HG02970 (cell line): ENCODE measurements at regions not wholly inside any gene's neighbourhood (a gene's known extent, or its start where the extent isn't known, plus 50 kb on each side); places are given as distances from the start of the nearest gene placed in this dataset.
"Not testable (repeated sequence)": the region's sequence is repeated elsewhere in the genome, so short reads cannot be mapped to it uniquely, and the experiment has no call there.

Source experiments
- ATAC-seq: cut with Tn5 transposase; IDR thresholded peaks from one replicate; pipeline ENCODE4 v1.9.1; 2021; ENCODE audit warnings: mild to moderate bottlenecking, moderate library complexity, moderate number of reproducible peaks; ENCODE audit not compliant: unreplicated experiment, low FRiP score

DNA sequence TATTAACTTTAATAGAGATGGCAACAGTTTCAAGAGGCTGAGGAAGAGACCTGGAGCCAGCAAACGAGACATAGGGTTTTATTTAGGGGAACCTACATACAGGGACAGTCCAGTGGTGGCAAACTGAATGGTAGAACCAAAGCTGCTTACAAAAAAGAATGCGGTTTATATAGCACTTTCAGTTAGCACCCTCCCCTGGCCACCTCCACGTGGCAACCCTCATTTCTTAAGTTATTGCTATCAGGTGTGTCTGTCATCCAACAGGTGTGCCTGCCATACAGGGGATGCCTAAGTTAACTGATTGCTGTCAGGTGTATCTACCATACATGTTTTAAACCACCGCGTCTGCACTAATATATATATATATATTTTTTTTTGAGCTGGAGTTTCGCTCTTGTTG, 129.2 kb upstream of the DUSP10 start:
- ATAC-seq, result no peak

DNA sequence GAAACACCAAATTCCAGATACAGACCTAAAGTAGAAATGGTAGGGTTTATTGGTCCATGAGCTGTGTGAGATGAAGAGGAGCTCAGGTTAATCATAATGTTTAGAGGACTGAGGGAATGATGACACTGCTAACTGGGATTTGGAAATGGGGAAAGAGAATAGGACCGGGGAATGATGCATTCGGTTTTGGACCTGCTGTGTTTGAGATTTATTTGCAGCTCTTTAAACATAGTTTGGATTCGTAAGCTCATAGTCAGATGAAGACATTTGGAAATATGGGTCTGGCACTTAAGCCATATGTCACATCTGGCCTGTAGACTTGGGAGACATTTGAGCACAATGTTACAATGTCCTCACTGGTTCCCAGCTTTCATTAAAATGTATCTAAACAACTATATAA, 127.9 kb upstream of the DUSP10 start:
- ATAC-seq, result no peak

DNA sequence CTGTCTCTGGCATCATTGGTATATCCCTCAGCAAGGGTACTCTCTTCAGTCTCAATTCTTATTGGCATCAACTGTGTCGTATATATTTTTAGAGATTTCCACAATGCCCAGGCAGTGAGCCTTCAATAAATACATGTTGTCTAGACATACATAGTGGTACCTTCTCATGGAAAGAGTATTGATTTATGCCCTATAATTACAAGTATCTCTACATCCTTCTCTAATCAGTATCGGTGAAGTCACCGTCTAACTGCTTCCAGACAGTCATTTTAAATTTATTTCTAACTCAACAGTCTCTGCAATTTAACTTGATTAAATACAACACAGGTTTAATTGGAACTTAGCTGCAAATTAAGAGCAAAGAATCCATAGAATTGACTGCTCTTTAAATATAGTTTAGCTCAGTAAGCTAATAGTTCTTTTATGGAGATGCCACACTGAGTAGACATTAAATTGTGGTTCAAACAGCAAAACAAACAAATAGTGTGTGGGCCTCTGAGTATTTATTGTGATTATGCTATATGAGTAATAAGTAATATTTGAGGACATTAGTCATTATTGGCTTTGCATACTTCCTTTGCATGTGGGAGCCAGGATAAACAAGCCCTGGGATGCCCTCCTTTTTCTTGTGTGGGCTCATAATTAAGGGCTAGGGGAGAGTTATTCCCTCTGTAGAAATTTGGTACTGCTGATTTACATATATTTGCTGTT, 126.9 kb upstream of the DUSP10 start:
- no peak for ATAC-seq

DNA sequence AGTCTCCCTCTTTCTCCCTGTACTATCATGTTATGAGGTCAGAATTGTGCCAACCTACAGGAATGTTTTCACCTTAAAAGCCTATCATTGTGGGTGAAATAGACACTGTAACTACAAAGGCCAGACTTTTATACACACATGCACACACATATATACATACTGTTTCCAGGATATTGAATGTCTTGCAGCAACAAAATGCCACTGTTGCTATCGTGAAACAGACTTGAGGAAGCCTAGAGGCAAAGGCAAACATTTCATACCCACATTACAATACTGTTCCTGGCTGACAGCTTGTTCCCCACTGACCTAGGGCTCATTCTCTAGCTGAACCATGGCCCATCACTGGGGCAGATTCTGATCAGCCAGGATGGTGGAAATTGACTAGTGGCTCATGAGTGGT, 125.1 kb upstream of the DUSP10 start:
- no peak for ATAC-seq

DNA sequence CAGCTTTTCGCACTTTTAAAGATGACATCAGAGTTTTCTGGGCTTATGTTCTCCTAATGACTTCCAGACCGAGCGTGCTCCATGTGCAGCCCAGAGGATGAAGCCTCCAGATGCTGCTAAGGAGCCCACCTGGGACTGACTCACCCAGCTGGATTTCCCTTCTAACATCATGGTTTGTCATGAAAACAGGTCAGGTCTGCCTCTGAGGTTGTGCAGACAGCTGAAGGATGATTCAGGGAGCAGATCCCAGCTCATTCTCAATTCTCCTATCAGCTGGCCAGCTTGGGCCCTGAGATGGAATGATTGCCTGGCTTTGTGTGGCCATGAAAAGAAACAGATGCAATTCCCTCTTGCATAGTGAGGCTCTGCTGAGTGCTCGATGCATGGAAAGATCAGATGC, 123.9 kb upstream of the DUSP10 start:
- ATAC-seq, result no peak

DNA sequence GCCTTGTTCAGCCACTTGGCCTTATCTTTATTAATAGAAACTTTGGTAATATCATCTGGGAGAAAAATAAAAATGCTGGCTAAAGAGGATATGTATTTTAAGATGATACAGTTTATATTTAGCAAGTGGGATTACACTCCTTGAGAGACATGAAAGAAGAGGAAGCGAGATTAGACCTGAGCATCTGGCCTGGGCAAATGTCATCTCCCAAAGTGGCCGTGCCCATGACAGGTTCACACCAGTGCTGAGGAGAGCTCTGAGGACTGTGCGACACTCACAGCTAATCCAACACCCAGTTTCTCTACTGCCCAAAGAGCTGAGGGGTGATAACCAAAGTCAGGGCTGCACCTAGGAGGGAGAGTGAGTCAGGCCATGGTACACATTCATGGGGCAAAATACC, 121.7 kb upstream of the DUSP10 start:
- no peak for ATAC-seq

DNA sequence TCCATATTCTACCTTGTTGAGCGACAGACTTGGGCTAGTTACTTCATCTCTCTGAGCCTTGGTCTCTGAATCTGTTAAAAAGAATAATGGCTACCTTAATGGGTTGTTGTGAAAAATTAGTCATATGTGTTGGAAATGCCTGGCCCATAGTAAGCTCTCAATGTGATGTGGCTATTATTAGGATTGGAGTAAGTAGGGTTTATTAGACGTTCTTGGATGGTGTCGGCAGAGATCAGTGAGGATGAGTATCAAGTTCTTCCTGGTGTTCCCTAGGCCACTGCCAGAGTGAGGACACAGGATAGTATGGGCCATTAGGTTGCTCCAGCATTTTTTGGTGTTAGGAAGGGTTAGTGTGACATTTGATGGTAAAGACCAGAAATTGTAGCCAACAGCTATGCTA, 121.1 kb upstream of the DUSP10 start:
- no peak for ATAC-seq

DNA sequence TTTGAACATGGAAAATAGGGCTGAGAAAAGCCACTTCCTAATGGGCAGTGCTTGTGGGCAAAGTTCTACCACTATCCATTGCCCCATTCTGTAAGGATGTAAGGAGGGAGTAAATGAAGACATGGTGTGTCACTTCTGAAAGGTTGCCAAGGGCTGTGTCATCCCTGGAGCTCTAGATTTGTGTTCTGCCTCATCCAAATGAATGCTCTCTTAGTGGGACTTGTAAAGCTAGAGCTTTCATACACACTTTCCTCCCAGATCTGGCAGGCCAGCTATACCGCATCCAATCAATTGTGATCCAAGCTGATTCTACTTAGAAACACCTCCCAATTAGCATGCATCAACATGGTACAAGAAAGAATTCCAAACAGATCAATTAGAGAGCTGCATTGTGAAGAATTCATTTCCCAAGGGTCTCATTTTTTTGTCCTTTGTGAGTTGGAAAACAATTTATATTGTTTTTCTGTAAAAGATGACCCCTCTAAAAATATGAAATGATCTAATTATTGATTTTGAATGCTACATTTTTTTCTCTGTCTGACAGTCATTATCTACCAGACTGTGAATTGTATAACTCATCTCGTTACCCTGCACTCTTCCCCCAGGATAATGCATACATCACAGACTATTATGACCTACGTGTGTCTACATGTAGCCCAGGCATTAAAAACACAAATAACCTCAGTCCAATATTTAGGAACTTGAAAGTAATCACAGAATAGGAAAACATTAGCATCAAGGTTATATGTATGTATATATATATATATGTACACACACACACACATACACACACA, 117.1 kb upstream of the DUSP10 start:
- no peak for ATAC-seq

DNA sequence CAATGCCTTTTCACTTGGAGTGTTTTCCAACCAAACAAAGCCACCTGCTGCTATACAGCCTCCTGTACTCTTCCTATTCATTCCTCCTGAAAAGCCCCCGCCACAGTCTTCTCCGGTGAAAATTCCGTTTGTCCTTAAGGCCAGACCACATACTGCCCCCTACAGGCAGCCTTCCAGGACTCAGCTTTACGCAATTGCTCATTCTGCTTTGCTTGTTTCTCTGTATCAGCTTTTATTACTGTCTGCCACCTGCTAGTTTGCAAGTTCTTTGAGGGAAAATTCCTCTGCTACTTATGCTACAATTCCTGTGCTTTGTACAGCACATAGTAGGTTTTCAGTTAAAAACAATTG, 115.2 kb upstream of the DUSP10 start:
- ATAC-seq, result not testable (repeated sequence)

DNA sequence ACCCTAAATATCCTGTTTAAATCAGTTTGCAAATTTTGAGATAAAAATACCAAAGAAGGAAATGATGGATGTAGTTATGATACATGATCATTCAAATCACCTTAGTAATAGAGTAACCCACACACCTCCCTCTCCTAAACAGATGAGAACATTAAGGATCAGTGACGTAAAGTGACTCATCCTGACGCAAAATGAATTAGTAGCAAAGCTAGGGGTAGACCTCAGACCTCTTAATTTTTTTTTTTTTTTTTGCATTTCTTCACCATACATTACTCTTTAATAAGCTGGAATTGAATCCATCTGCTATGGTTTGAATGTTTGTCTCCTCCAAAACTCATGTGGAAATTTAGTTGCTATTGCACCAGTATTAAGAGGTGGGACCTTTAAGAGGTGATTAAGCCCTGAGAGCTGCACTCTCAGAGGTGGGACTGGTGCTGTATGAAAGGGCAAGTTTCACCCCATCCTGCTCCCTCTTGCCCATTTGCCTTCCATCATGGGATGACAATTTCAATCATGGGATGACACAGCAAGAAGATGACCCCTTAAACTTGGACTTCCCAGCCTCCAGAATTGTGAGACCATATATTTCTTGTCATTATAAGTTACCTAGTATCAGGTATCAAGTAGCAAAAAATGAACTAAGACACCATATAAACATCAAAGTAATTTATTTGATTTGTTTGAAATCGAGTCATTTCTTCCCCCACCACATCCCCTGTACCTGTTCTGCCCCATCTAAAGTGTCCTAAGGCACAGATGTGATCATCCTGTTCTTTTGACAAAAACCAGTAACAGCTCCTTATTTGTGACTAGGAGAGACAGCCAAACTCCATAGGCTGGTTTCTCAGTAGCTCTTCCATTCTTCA, 114.6 kb upstream of the DUSP10 start:
- ATAC-seq, result no peak

DNA sequence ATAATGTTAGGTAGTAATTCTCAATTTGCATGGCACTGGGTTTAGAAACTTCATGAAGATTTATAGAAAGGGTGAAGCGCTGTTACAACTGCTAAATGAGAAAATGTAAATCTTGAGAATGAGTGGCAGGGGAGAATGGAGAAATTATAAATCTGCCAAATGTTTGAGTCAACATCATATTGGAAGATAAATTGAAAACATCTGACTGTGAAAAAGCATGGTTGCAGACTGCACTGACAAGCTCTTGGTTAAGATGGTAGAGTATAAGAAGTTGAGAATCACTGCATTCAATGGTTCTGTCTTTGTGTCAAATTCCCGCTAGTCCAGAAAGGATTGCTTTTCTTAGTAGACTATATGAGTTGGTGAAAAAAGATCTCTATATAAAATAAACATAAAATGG, 113.3 kb upstream of the DUSP10 start:
- no peak for ATAC-seq

DNA sequence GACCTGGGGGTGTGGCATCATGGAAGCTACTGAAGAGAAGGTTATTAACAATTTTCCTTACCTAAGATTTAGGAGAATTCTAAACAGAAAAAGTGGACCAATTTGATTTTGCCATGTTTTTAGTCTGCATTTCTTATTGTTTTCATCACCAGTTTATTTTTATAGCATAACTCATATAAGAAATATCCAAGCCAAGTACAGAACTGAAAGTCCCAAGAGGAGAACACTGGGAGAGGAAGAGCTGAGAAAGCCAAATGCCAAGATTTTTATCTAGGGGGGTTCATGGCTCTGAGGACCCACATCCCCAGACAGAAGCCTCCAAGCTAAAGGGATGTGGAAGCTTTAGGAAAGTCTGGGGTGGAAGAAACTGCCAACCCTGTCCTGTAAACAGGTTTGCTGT, 109.4 kb upstream of the DUSP10 start:
- no peak for ATAC-seq

DNA sequence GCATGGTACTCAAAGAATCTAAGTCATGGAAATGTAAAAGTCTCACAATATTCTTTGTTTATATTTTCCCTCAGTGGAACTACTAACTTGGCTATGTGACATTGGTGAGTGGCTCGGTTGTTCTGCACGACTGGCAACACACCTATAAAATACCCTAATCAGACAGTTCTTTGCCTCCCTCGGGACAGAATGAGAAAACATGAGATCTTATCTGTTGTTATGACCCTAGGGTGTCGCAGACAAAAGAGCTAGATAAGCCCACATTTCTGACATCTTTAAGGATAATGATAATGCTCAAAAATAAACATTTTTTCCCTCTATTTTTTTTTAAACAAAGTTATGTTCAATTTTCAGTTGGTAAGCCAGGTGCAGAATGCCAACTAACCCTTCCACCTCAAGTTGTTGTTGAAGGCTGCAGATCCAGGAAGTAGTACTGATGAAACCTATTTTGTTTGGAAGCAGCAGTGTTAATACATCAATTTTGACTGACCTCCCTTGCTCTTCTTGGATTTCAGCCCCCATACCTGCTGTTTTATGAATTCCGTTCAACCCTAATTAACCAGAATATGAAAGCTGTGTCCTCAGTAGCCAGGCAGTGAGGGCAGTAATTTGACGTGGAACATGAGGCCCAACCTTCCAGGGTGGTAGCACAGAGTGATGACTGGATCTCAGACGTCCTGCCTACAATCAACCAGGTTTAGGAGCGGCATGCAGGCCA, 108.7 kb upstream of the DUSP10 start:
- ATAC-seq, result no peak

DNA sequence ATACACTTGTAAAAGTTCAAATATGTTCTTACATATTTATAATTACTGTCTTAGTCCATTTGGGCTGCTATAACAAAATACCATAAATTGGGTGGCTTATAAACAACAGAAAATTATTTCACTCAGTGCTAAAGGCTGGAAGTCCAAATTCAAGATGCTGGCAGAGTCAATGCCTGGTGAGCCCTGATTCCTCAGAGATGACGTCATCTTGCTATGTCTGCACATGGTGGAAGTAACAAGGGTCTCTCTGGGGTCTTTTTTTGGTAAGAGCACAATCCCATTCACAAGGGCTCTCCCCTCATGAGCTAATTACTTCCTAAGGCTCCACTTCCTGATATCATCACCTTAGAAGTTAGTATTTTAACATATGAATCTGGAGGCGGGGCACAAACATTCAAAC, 108.0 kb upstream of the DUSP10 start:
- no peak for ATAC-seq

DNA sequence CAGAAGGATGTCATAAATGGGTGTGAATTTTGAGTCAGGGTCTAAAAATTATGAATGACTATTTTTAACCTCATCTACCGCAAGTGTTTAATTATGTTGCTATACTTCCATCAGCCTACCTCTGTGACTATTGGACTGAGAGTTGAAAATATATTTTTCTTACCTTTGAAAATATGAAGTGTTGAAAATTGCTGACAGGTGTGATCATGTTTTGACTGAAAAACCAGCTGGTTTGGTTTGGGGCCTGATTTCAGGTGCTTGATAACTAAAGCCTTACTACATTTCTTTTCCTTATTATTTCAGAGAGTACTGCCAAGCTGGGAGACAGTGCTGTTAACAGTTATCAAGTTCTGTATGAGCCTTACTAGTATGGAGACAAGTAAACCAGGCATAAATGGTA, 107.2 kb upstream of the DUSP10 start:
- no peak for ATAC-seq

DNA sequence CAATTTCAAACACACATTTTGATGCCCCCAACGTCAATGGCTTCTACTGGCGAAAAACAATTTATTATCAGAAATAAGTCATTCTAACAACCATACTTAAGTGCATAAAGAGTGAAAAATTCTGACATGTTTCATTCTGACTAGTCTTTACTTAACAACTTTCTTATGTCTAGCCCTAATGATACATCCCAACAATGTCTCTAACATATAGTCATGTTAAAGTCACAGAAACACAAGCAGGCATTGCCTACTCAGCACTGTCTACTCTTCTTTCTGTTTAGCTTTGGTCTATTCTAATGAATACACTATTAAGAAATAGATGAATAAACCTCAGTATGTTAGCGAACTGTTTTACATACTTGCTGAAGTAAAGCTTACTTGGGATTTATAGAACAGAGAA, 105.8 kb upstream of the DUSP10 start:
- ATAC-seq, result no peak

DNA sequence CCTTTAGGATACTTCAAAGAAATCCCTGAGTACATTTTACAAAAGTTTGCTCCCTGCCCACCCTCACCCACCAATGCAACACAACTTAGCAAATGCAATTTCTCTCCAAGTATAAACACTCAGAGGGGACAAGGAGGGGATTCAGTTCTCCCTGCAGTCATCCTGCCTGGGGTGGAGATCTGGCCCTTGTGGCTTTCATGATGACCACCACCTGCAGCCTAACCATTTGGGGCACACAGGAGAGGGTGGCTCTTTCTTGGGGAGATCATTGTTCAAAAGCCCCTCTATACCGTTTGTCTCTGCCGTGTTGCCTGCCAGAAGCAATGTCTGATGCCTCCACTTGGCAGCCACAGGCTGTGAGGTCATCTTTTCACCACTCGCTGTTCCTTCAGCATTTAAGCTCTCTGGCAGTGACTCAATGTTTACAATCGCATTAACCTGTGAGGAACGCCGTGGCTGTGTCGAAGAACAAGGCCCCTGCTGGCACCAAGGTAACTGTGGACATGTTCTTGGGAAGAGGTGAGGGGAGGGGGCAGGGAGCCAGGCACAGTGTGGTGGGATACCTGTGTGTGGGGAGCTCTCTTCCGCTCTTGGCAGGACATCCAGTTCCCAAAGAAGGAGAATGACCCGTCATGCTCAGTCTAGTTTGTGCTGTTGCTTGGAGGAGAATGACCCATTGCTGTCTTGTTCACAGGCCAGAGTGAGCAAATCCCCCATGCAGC, 103.9 kb upstream of the DUSP10 start:
- ATAC-seq, result no peak

DNA sequence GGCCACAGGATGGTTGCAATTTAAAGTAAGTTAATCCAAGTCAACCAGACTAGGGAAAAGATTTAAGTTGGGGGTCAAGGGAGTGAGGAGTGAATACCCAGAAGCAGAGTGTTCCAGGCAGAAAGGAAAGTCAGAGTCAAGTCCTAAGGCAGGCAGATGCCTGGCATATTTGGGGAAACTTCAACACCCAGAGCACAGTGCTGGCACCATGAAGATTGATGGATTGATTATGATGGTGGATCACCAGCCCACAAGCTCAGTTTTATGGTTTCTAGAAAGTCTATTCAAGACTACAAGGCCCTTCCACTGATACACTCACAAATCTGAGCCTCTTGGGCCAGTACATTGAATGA, 100.1 kb upstream of the DUSP10 start:
- no peak for ATAC-seq

DNA sequence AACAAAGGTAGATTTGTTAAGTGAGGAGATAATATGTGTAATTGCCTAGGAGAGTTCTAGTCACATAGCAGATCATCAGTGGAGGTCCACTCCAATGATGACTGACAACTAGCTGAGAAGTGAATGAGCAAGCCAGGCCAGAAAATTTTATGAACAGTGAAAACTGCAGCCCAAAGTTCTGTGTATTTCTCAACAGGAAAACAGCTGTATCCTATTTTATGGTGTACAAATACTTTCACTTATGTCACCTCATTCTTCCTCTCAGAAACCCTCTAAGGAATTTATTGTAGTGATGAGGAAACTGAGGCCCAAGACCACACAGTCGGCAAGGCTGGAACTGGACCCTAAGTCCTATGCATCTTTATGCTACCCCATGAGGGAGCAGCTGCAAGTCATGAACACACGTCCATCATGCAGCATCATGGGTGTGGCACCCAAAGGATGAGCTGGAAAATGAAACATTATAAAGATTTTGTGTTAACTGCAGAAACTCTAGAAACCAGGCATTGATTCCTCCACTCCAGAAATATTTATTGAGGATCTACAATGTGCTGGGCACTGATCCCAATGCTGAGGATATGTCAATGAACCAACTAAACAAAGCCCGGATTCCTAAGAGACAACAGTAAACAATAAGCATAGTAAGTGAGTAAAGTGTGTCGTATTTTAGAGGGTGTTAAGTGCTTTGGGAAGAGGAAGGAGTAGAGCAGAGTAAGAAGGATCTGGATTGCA, 99.5 kb upstream of the DUSP10 start:
- no peak for ATAC-seq
